ENCODE measurements at regions not wholly inside any gene's neighbourhood (a gene's known extent, or its start where the extent isn't known, plus 50 kb on each side); places are given as distances from the start of the nearest gene placed in this dataset.
"Not testable (repeated sequence)": the region's sequence is repeated elsewhere in the genome, so short reads cannot be mapped to it uniquely, and the experiment has no call there.

GRCh38 chr2:150135223-150135883, 352.1 kb downstream of the RND3 start:
- DNase-seq (ENCODE audit: low read depth): no peak

- DNase-seq (ENCODE audit: low read depth): no peak
These were observed 353.1 kb downstream of the RND3 start for GRCh38 chr2:150134223-150134857.

- DNase-seq (ENCODE audit: low read depth): peak; percentile 88
These were observed 353.8 kb downstream of the RND3 start for GRCh38 chr2:150133623-150134022.

GRCh38 chr2:150129921-150130575, 357.4 kb downstream of the RND3 start:
- DNase-seq (ENCODE audit: low read depth): no peak

GRCh38 chr2:150127995-150128394, 359.5 kb downstream of the RND3 start:
- DNase-seq (ENCODE audit: low read depth): peak; percentile 35

GRCh38 chr2:150127346-150127990, 360.0 kb downstream of the RND3 start:
- no peak for DNase-seq (ENCODE audit: low read depth)

GRCh38 chr2:150126839-150127238, 360.6 kb downstream of the RND3 start:
- no peak for DNase-seq (ENCODE audit: low read depth)

GRCh38 chr2:150126143-150126740, 361.2 kb downstream of the RND3 start:
- DNase-seq (ENCODE audit: low read depth): peak; percentile 62

GRCh38 chr2:150125708-150126107, 361.8 kb downstream of the RND3 start:
- DNase-seq (ENCODE audit: low read depth): peak; percentile 58

- no peak for DNase-seq (ENCODE audit: low read depth)
These were observed 362.3 kb downstream of the RND3 start for GRCh38 chr2:150125188-150125587.

GRCh38 chr2:150124739-150125138, 362.7 kb downstream of the RND3 start:
- DNase-seq (ENCODE audit: low read depth): no peak

GRCh38 chr2:150122871-150123613, 364.4 kb downstream of the RND3 start:
- DNase-seq (ENCODE audit: low read depth): no peak

GRCh38 chr2:150122156-150122555, 365.3 kb downstream of the RND3 start:
- DNase-seq (ENCODE audit: low read depth): no peak

GRCh38 chr2:150120326-150120955, 367.0 kb downstream of the RND3 start:
- DNase-seq (ENCODE audit: low read depth): no peak

GRCh38 chr2:150119819-150120218, 367.6 kb downstream of the RND3 start:
- no peak for DNase-seq (ENCODE audit: low read depth)

GRCh38 chr2:150114089-150114488, 373.4 kb downstream of the RND3 start:
- DNase-seq (ENCODE audit: low read depth): not testable (repeated sequence)

- peak; percentile 19 for DNase-seq (ENCODE audit: low read depth)
These were observed 376.9 kb downstream of the RND3 start for GRCh38 chr2:150110548-150110947.

- no peak for DNase-seq (ENCODE audit: low read depth)
These were observed 377.6 kb downstream of the RND3 start for GRCh38 chr2:150109912-150110311.

GRCh38 chr2:150109028-150109427, 378.4 kb downstream of the RND3 start:
- no peak for DNase-seq (ENCODE audit: low read depth)

GRCh38 chr2:150107816-150108215, 379.7 kb downstream of the RND3 start:
- DNase-seq (ENCODE audit: low read depth): peak; percentile 45

GRCh38 chr2:150107170-150107569, 380.3 kb downstream of the RND3 start:
- no peak for DNase-seq (ENCODE audit: low read depth)

Data from amniotic epithelial cell (primary cell).